GM12878 (cell line): ENCODE measurements at regions not wholly inside any gene's neighbourhood (a gene's known extent, or its start where the extent isn't known, plus 50 kb on each side); places are given as distances from the start of the nearest gene placed in this dataset.

Experiments
- ATAC-seq: fragments of 200-7000 bp; cut with Tn5 transposase; 3 replicates; pipeline ENCODE4 v1.9.1; 2020; ENCODE audit warnings: mild to moderate bottlenecking, moderate library complexity
- BruUV-seq: library from RNA; stranded (reverse); fragments of 400-500 nt; replicated peaks from 2 replicates; lab custom pipeline; 2021; lab: Mats Ljungman, UMichigan
- CTCF ChIA-PET: fragments of 300-600 bp; sonication (Branson Sonifier 250); formaldehyde crosslinking; extraction: SDS; loops from one replicate; lab custom pipeline; 2021; ENCODE audit warnings: inconsistent platforms; lab: Yijun Ruan, JAX
- POLR2A ChIA-PET: fragments of 350-600 bp; formaldehyde crosslinking; extraction: SDS; loops from one replicate; lab custom pipeline; 2021; ENCODE audit warnings: inconsistent platforms; lab: Charles Lee
- RAD21 ChIA-PET: fragments of 300-600 bp; sonication (Branson Sonifier 250); formaldehyde crosslinking; loops from one replicate; lab custom pipeline; 2023; ENCODE audit warnings: antibody characterized with exemption; ENCODE audit not compliant: unreplicated experiment; lab: Charles Lee
- SMC1A ChIA-PET: fragments of 300-600 bp; sonication (Branson Sonifier 250); formaldehyde crosslinking; loops from one replicate; lab custom pipeline; 2023; ENCODE audit not compliant: unreplicated experiment, uncharacterized antibody; lab: Charles Lee
- DNase-seq: peaks from one replicate; pipeline ENCODE4 v3.0.0-alpha.2; 2011; ENCODE audit warnings: low read depth, low spot score
- FAIRE-seq: peaks from 3 replicates; lab custom pipeline; 2011; peaks lifted over from hg19 to GRCh38; lab: Jason Lieb, UNC
- H2AFZ ChIP-seq: 2 replicates; pipeline ENCODE4 v1.6.0; 2011; ENCODE audit warnings: low read depth, low read length, control low read depth; ENCODE audit not compliant: control insufficient read depth
- H3K27ac ChIP-seq: 2 replicates; pipeline ENCODE4 v1.5.1; 2011; ENCODE audit warnings: control low read depth; ENCODE audit not compliant: control insufficient read depth, insufficient read depth
- H3K27me3 ChIP-seq, 2 experiments: replicated peaks in 1 of 2; 2 replicates each; pipeline versions ENCODE4 v1.6.0 to v1.6.1; 2011; ENCODE audit warnings: low read length in 1 of 2; ENCODE audit not compliant: control insufficient read depth in 2 of 2, insufficient read depth in 2 of 2
- H3K36me3 ChIP-seq, 2 experiments: 2 replicates each; pipeline ENCODE4 v1.5.1; 2011; ENCODE audit warnings: low read length in 1 of 2; ENCODE audit not compliant: control insufficient read depth in 2 of 2, insufficient read depth in 2 of 2
- H3K4me1 ChIP-seq: 2 replicates; pipeline ENCODE4 v1.6.1; 2011; ENCODE audit warnings: mild to moderate bottlenecking, low read length, moderate library complexity, mixed read lengths; ENCODE audit not compliant: control insufficient read depth, insufficient read depth
- H3K4me2 ChIP-seq: 2 replicates; pipeline ENCODE4 v1.6.0; 2011; ENCODE audit warnings: control low read depth; ENCODE audit not compliant: control insufficient read depth, insufficient read depth
- H3K4me3 ChIP-seq: fragments of 200-600 bp; sonication (generic); 2 replicates; pipeline ENCODE4 v1.5.1; 2016
- H3K79me2 ChIP-seq: 2 replicates; pipeline ENCODE4 v1.6.0; 2011; ENCODE audit warnings: low read length; ENCODE audit not compliant: control insufficient read depth, insufficient read depth
- H3K9ac ChIP-seq: 2 replicates; pipeline ENCODE4 v1.8.0; 2011; ENCODE audit warnings: low read length, control low read depth, mixed read lengths; ENCODE audit not compliant: control insufficient read depth, insufficient read depth
- H3K9me3 ChIP-seq: replicated peaks from 3 replicates; pipeline ENCODE4 v1.5.1; 2011; ENCODE audit warnings: mild to moderate bottlenecking, low read length; ENCODE audit not compliant: control insufficient read depth, insufficient read depth
- H4K20me1 ChIP-seq: 2 replicates; pipeline ENCODE4 v1.6.0; 2011; ENCODE audit not compliant: control insufficient read depth, insufficient read depth
- CREM ChIP-seq: IDR thresholded peaks from 2 replicates; pipeline ENCODE4 v1.6.1; 2014; ENCODE audit warnings: antibody characterized with exemption, low read depth
- CUX1 ChIP-seq: IDR thresholded peaks from 2 replicates; pipeline ENCODE4 v1.6.1; 2012; ENCODE audit warnings: improper control_type of control experiment, low read depth, low read length; ENCODE audit not compliant: insufficient replicate concordance
- EED ChIP-seq: sonication (generic); IDR thresholded peaks from 2 replicates; pipeline ENCODE4 v1.6.1; 2016; ENCODE audit warnings: antibody characterized with exemption, low read depth
- ESRRA ChIP-seq: IDR thresholded peaks from 2 replicates; pipeline ENCODE4 v1.6.1; 2012; ENCODE audit warnings: mild to moderate bottlenecking, low read length, improper control_type of control experiment
- FOXK2 ChIP-seq: fragments of 450-650 bp; IDR thresholded peaks from 2 replicates; pipeline ENCODE4 v1.6.1; 2017; ENCODE audit warnings: mild to moderate bottlenecking, moderate library complexity
- HDAC6 ChIP-seq: fragments of 200-600 bp; sonication (generic); IDR thresholded peaks from one replicate; pipeline ENCODE4 v1.8.0; 2017; ENCODE audit warnings: antibody characterized with exemption; ENCODE audit not compliant: unreplicated experiment
- IRF3 ChIP-seq: fragments of 450-650 bp; IDR thresholded peaks from 2 replicates; pipeline ENCODE4 v1.6.1; 2014; ENCODE audit warnings: mild to moderate bottlenecking
- NBN ChIP-seq: fragments of 450-650 bp; IDR thresholded peaks from 2 replicates; pipeline ENCODE4 v1.6.1; 2016
- RAD21 ChIP-seq: IDR thresholded peaks from 2 replicates; pipeline ENCODE4 v1.6.1; 2011; ENCODE audit warnings: mild to moderate bottlenecking, low read depth, low read length, moderate library complexity; ENCODE audit not compliant: insufficient read depth
- RELA ChIP-seq: fragments of 450-650 bp; IDR thresholded peaks from 2 replicates; pipeline ENCODE4 v1.8.0; 2014; ENCODE audit warnings: borderline replicate concordance; ENCODE audit not compliant: partially characterized antibody
- SIN3A ChIP-seq: IDR thresholded peaks from 2 replicates; pipeline ENCODE4 v1.6.1; 2012; ENCODE audit warnings: low read depth, low read length, improper control_type of control experiment
- SREBF2 ChIP-seq: IDR thresholded peaks from 2 replicates; pipeline ENCODE4 v1.6.1; 2012; ENCODE audit warnings: mild to moderate bottlenecking, low read length
- STAT3 ChIP-seq: IDR thresholded peaks from 2 replicates; pipeline ENCODE4 v1.6.1; 2011; ENCODE audit warnings: low read depth, low read length, improper control_type of control experiment
- WGBS: methylation state at CpG from one replicate; pipeline ENCODE4 v1.1.6; 2016; ENCODE audit warnings: low lambda C conversion rate; ENCODE audit not compliant: insufficient replicate concordance, insufficient coverage; ENCODE audit errors: missing lambda C conversion rate; 5-methylcytosine and 5-hydroxymethylcytosine counted together
- in situ Hi-C: fragments of 300-500 bp; cut with MboI; formaldehyde crosslinking; loops from 9 replicates; pipeline ENCODE4 v1.14.3; 2018; ENCODE audit warnings: mixed read lengths
- intact Hi-C: fragments of 100-400 bp; cut with micrococcal nuclease; formaldehyde crosslinking; loops from one replicate; pipeline ENCODE4 v1.14.2; 2022; ENCODE audit not compliant: unreplicated experiment
- TF ChIP-seq, protein P1 (sequence below): IDR thresholded peaks from 2 replicates; pipeline ENCODE4 v1.6.1; 2012; ENCODE audit warnings: mild to moderate bottlenecking, low read depth, low read length

DNA sequence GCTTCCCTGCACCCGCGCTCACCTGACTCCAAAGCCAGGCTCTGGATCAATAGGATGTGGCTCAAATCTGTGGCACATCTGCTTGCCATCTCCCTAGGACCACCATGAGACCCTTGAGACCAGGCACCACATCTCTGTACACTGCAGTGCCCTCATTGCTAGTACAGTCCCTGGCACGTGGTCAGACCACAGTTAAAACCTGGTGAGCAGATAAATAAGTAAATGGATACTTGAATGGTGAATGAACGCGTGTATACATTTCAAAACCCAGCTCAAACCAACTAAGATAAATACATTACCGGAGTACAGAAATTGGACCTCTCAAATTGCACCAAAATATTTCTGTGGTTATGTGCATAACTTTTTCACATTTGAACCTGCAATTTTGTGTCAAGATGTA, 221.2 kb upstream of the IRX4 start:
- H4K20me1 ChIP-seq, result no peaks in the 10 kb centered on the region
- intact Hi-C loops, result no loop called here
- H3K79me2 ChIP-seq, result no peaks in the 10 kb centered on the region
- H3K36me3 ChIP-seq, result no peaks in the 10 kb centered on the region
- H3K4me1 ChIP-seq, result no peaks in the 10 kb centered on the region
- ATAC-seq (no peak), FAIRE-seq (no peak), DNase-seq (no peak)
- H2AFZ ChIP-seq, result no peak overlapping the region
- no TSS peak for BruUV-seq
- H3K9ac ChIP-seq, result no peak overlapping the region
- no peaks in the 10 kb centered on the region for H3K9me3 ChIP-seq
- RAD21 ChIA-PET, result no interaction called here
- in situ Hi-C loops, result no loop called here
- no peak overlapping the region for H3K4me2 ChIP-seq
- CTCF ChIA-PET, result no interaction called here
- no peaks in the 10 kb centered on the region for H3K27me3 ChIP-seq
- no peak overlapping the region for H3K4me3 ChIP-seq
- SMC1A ChIA-PET, result no interaction called here
- H3K27ac ChIP-seq, result no peak overlapping the region
- 42% methylated on average over 6 of the region's 6 CpGs for WGBS
- POLR2A ChIA-PET, result no interaction called here
- no peak for TF ChIP-seq EED
- no peak for TF ChIP-seq RELA
- no peak for TF ChIP-seq IRF3
- TF ChIP-seq RAD21, result no peak
- TF ChIP-seq, protein P1, sequence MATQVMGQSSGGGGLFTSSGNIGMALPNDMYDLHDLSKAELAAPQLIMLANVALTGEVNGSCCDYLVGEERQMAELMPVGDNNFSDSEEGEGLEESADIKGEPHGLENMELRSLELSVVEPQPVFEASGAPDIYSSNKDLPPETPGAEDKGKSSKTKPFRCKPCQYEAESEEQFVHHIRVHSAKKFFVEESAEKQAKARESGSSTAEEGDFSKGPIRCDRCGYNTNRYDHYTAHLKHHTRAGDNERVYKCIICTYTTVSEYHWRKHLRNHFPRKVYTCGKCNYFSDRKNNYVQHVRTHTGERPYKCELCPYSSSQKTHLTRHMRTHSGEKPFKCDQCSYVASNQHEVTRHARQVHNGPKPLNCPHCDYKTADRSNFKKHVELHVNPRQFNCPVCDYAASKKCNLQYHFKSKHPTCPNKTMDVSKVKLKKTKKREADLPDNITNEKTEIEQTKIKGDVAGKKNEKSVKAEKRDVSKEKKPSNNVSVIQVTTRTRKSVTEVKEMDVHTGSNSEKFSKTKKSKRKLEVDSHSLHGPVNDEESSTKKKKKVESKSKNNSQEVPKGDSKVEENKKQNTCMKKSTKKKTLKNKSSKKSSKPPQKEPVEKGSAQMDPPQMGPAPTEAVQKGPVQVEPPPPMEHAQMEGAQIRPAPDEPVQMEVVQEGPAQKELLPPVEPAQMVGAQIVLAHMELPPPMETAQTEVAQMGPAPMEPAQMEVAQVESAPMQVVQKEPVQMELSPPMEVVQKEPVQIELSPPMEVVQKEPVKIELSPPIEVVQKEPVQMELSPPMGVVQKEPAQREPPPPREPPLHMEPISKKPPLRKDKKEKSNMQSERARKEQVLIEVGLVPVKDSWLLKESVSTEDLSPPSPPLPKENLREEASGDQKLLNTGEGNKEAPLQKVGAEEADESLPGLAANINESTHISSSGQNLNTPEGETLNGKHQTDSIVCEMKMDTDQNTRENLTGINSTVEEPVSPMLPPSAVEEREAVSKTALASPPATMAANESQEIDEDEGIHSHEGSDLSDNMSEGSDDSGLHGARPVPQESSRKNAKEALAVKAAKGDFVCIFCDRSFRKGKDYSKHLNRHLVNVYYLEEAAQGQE, result no peak
- no peak for TF ChIP-seq ESRRA
- no peak for TF ChIP-seq SREBF2
- no peak for TF ChIP-seq CREM
- TF ChIP-seq SIN3A, result no peak
- TF ChIP-seq NBN, result no peak
- TF ChIP-seq FOXK2, result no peak
- no peak for TF ChIP-seq HDAC6
- TF ChIP-seq CUX1, result no peak
- no peak for TF ChIP-seq STAT3
